Effector memory CD4-positive, alpha-beta T cell (primary cell): ENCODE measurements at regions not wholly inside any gene's neighbourhood (a gene's known extent, or its start where the extent isn't known, plus 50 kb on each side); places are given as distances from the start of the nearest gene placed in this dataset.

ENCODE experiments used
- DNase-seq, 3 donors: peaks; one replicate each; pipeline ENCODE4 v3.0.0-alpha.2; 2020
- H3K27ac ChIP-seq: 2 replicates; pipeline ENCODE4 v1.7.0; 2013; ENCODE audit warnings: mild to moderate bottlenecking, low read length, moderate library complexity; ENCODE audit not compliant: insufficient read depth, poor library complexity, severe bottlenecking
- H3K27me3 ChIP-seq: replicated peaks from 2 replicates; pipeline ENCODE4 v1.7.0; 2013; ENCODE audit warnings: mild to moderate bottlenecking, low read length; ENCODE audit not compliant: insufficient read depth, control insufficient read depth, poor library complexity, severe bottlenecking
- H3K36me3 ChIP-seq: 2 replicates; pipeline ENCODE4 v1.7.0; 2013; ENCODE audit warnings: mild to moderate bottlenecking, low read length, moderate library complexity; ENCODE audit not compliant: control insufficient read depth, insufficient read depth
- H3K4me1 ChIP-seq: 2 replicates; pipeline ENCODE4 v1.7.0; 2013; ENCODE audit warnings: low read length, mild to moderate bottlenecking; ENCODE audit not compliant: control insufficient read depth, insufficient read depth, poor library complexity, severe bottlenecking
- H3K4me3 ChIP-seq: 2 replicates; pipeline ENCODE4 v1.7.0; 2013; ENCODE audit warnings: low read length, low read depth, mild to moderate bottlenecking; ENCODE audit not compliant: insufficient read depth, poor library complexity, severe bottlenecking
- H3K9me3 ChIP-seq: 2 replicates; pipeline ENCODE4 v1.7.0; 2013; ENCODE audit warnings: mild to moderate bottlenecking, low read length, moderate library complexity; ENCODE audit not compliant: control insufficient read depth

GRCh38 chr13:81602241-81602640 is 1261.3 kb upstream of the SPRY2 start:
- Histone ChIP-seq H3K4me1 (no peaks in the 10 kb centered on the region), H3K27ac (no peak overlapping the region), H3K27me3 (no peaks in the 10 kb centered on the region), H3K4me3 (no peak overlapping the region), H3K36me3 (no peaks in the 10 kb centered on the region), H3K9me3 (no peaks in the 10 kb centered on the region)
- no peak for DNase-seq

- Histone ChIP-seq H3K4me3 (no peak overlapping the region), H3K27ac (no peak overlapping the region), H3K9me3 (no peaks in the 10 kb centered on the region), H3K4me1 (no peaks in the 10 kb centered on the region), H3K27me3 (no peaks in the 10 kb centered on the region), H3K36me3 (no peaks in the 10 kb centered on the region)
- no peak for DNase-seq
These were observed 1256.2 kb upstream of the SPRY2 start for GRCh38 chr13:81597101-81597500.

- H3K4me1 ChIP-seq = no peaks in the 10 kb centered on the region
- H3K9me3 ChIP-seq = no peaks in the 10 kb centered on the region
- H3K4me3 ChIP-seq = no peak overlapping the region
- DNase-seq = no peak
- no peaks in the 10 kb centered on the region for H3K27me3 ChIP-seq
- H3K36me3 ChIP-seq = no peaks in the 10 kb centered on the region
- H3K27ac ChIP-seq = no peak overlapping the region
These were observed 1255.4 kb upstream of the SPRY2 start for GRCh38 chr13:81596224-81596753.

- Histone ChIP-seq H3K4me3 (no peak overlapping the region), H3K9me3 (no peaks in the 10 kb centered on the region), H3K27me3 (no peaks in the 10 kb centered on the region), H3K4me1 (no peaks in the 10 kb centered on the region), H3K36me3 (no peaks in the 10 kb centered on the region), H3K27ac (no peak overlapping the region)
- DNase-seq = no peak
These were observed 1250.7 kb upstream of the SPRY2 start for GRCh38 chr13:81591528-81592220.

DNA sequence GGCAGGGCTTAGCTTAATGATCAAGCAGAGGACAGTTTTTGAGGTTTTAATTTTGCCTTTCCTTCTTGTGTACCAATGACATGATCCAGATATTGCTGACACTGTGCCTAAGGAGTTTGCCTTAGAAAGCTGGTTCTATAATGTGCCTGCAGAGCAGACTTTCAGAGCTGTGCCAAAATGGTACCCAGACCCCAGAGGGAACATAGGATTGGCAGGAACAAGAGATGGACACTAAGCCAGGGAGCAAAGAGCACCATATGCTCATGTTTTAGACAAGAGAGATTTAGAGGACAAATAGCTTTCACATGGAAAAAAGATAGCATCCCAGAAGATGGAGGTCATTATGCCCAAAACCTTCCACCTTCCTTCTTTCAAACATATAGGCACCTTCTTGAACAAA is 1241.5 kb upstream of the SPRY2 start:
- DNase-seq = no peak
- no peak overlapping the region for H3K4me3 ChIP-seq
- H3K36me3 ChIP-seq = no peaks in the 10 kb centered on the region
- no peak overlapping the region for H3K27ac ChIP-seq
- H3K9me3 ChIP-seq = no peaks in the 10 kb centered on the region
- no peaks in the 10 kb centered on the region for H3K4me1 ChIP-seq
- no peaks in the 10 kb centered on the region for H3K27me3 ChIP-seq

- H3K9me3 ChIP-seq = no peaks in the 10 kb centered on the region
- H3K27ac ChIP-seq = no peak overlapping the region
- H3K36me3 ChIP-seq = no peaks in the 10 kb centered on the region
- no peak for DNase-seq
- H3K4me1 ChIP-seq = no peaks in the 10 kb centered on the region
- H3K4me3 ChIP-seq = no peak overlapping the region
- no peaks in the 10 kb centered on the region for H3K27me3 ChIP-seq
These were observed 1236.8 kb upstream of the SPRY2 start for GRCh38 chr13:81577601-81578195.

GRCh38 chr13:81568824-81569223 is 1227.9 kb upstream of the SPRY2 start:
- Histone ChIP-seq H3K9me3 (no peaks in the 10 kb centered on the region), H3K4me3 (no peak overlapping the region), H3K27ac (no peak overlapping the region), H3K4me1 (no peaks in the 10 kb centered on the region), H3K27me3 (no peaks in the 10 kb centered on the region), H3K36me3 (no peaks in the 10 kb centered on the region)
- DNase-seq = no peak

- H3K27me3 ChIP-seq = no peaks in the 10 kb centered on the region
- no peaks in the 10 kb centered on the region for H3K36me3 ChIP-seq
- no peak overlapping the region for H3K4me3 ChIP-seq
- H3K9me3 ChIP-seq = no peaks in the 10 kb centered on the region
- no peak for DNase-seq
- no peak overlapping the region for H3K27ac ChIP-seq
- H3K4me1 ChIP-seq = no peaks in the 10 kb centered on the region
These were observed 1224.9 kb upstream of the SPRY2 start for GRCh38 chr13:81565849-81566248.

DNA sequence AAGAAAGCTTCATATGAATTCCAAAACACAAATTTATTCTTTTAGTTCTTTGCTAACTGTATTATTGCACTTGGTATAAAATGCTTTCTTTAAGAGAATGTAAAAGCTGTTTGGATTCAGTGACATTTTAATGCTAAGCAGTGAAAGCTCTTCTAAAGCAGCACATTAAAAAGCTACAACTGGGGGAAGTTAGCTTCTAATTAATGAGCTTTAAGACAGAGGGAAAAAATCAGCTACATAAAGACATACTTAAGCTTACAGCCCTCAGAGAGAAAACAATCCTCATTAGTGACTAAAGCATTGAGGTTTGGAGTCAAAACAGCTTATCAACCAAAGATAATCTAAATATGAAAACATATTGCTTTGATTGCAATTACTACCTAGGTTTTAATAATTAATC is 1222.2 kb upstream of the SPRY2 start:
- H3K27me3 ChIP-seq = no peaks in the 10 kb centered on the region
- no peaks in the 10 kb centered on the region for H3K9me3 ChIP-seq

DNA sequence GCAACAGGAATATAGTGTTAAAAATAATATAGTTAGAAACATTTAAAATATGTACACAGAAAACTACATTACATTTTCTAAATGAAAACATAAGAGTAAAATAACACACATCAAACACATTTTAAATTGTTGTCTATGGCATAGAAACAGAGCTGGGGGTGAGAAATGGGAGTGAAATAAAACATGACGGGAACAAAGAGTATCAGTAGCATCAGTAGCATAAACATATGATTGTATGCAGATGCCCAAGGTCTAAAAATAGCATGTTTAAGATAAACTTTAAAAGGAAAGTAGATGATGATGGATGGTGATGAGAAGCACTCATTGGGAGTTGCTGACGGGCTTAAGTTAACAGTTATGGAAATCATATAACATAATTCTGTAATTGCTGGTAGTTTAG is 1221.7 kb upstream of the SPRY2 start:
- Histone ChIP-seq H3K4me1 (no peaks in the 10 kb centered on the region), H3K4me3 (no peak overlapping the region), H3K9me3 (no peaks in the 10 kb centered on the region), H3K27me3 (no peaks in the 10 kb centered on the region), H3K36me3 (no peaks in the 10 kb centered on the region), H3K27ac (no peak overlapping the region)
- DNase-seq = no peak

More for the DNA sequence above, 1222.2 kb upstream of the SPRY2 start:
- no peak for DNase-seq
- H3K4me1 ChIP-seq = no peaks in the 10 kb centered on the region
- H3K4me3 ChIP-seq = no peak overlapping the region
- H3K27ac ChIP-seq = no peak overlapping the region
- H3K36me3 ChIP-seq = no peaks in the 10 kb centered on the region
